ENCODE measurements at regions not wholly inside any gene's neighbourhood (a gene's known extent, or its start where the extent isn't known, plus 50 kb on each side); places are given as distances from the start of the nearest gene placed in this dataset.

DNA sequence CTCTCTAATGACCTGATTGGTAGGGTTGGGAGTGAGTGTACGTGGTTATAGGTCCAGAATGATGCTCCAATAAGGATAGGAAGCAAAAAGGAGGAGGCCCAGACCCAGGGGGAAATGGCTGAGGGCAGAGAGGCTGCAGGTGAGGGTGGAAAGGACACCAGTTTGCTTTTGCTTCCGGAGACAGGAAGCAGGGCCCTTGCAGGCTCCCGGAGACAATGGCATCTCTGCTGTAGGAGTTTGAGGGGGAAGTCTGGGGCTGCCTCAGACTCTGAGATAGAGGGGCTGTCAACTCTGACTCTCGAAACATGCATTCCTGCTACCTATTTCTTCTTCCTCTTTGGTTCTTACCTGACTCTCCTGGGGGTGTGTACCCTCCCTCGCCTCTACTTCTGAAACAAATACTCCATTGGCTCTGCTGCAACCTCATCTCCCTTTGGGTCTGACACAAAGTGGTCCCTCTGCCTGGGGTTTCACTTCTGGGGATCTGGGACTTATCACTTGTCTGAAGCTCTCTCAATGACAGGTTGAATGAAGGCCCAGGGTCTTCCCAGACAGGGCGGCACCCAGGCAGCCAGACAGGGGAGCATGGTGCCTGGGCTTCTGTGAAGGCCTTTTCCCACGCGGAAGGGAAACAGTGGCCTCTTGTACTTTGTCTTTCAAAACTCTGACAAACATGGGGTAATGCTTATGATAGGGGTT is 61.5 kb downstream of the CHRD start:
- H3K27ac Mint-ChIP-seq, result no peak overlapping the region

More for the DNA sequence above, 61.5 kb downstream of the CHRD start:
- Histone ChIP-seq H3K9ac (ENCODE audit: extremely low read depth, insufficient read length, low read length) (no peak overlapping the region), H2BK15ac (ENCODE audit: low read depth, low read length) (no peak overlapping the region), H3K18ac (ENCODE audit: insufficient read length, low read depth, low read length) (no peak overlapping the region), H4K5ac (ENCODE audit: insufficient read length, low read depth, low read length) (no peak overlapping the region), H2BK120ac (ENCODE audit: low read depth, low read length, poor library complexity, severe bottlenecking) (no peak overlapping the region), H3K23me2 (ENCODE audit: insufficient read length, low read depth, low read length, poor library complexity, severe bottlenecking) (no peaks in the 10 kb centered on the region), H4K20me1 (ENCODE audit: control insufficient read depth, insufficient read depth, insufficient read length) (no peaks in the 10 kb centered on the region), H3K14ac (ENCODE audit: insufficient read depth, low read length) (no peak overlapping the region), H2BK5ac (ENCODE audit: insufficient read length, low read length) (no peak overlapping the region), H2BK12ac (ENCODE audit: insufficient read length, low read depth, low read length) (no peak overlapping the region), H4K91ac (ENCODE audit: insufficient read length, low read depth, low read length) (no peak overlapping the region), H3T11ph (ENCODE audit: low read length) (no peak overlapping the region), H3K27me3 (ENCODE audit: insufficient read depth, low read length) (no peaks in the 10 kb centered on the region), H2AFZ (ENCODE audit: low read length) (no peak overlapping the region), H3K4ac (ENCODE audit: low read depth, low read length) (no peak overlapping the region), H2AK5ac (ENCODE audit: insufficient read length, low read length) (no peak overlapping the region), H4K8ac (replicated peaks; ENCODE audit: insufficient read length, low read depth, low read length) (no peak overlapping the region), H3K79me2 (ENCODE audit: insufficient read depth, low read length) (no peaks in the 10 kb centered on the region), H2BK20ac (ENCODE audit: low read depth, low read length, poor library complexity, severe bottlenecking) (no peak overlapping the region), H3K56ac (ENCODE audit: insufficient read length, low read depth, low read length) (no peak overlapping the region), H3K4me1 (ENCODE audit: insufficient read depth, low read length) (no peaks in the 10 kb centered on the region; the same call in 1 of the 2 replicates), H3K9me3 (ENCODE audit: control insufficient read depth, low read depth, low read length) (no peaks in the 10 kb centered on the region), H3K4me2 (ENCODE audit: insufficient read depth, insufficient read length, low read length) (no peak overlapping the region), H3K79me1 (ENCODE audit: insufficient read depth, low read depth, low read length, poor library complexity, severe bottlenecking) (no peaks in the 10 kb centered on the region), H3K27ac (ENCODE audit: insufficient read length, low read depth, low read length) (no peak overlapping the region), H3K23ac (ENCODE audit: insufficient read length, low read depth, low read length) (no peak overlapping the region)
- no peaks in the 10 kb centered on the region for H3K36me3 Mint-ChIP-seq (ENCODE audit: insufficient read depth in 1 of 3, low read depth in 3 of 3)
- peaks cover 0 to 6% of the 10 kb centered on the region in 2 experiments; a peak in 2 of 5 replicates for H3K9me3 Mint-ChIP-seq
- H3K4me1 Mint-ChIP-seq, result no peaks in the 10 kb centered on the region
- TF ChIP-seq, protein P1, sequence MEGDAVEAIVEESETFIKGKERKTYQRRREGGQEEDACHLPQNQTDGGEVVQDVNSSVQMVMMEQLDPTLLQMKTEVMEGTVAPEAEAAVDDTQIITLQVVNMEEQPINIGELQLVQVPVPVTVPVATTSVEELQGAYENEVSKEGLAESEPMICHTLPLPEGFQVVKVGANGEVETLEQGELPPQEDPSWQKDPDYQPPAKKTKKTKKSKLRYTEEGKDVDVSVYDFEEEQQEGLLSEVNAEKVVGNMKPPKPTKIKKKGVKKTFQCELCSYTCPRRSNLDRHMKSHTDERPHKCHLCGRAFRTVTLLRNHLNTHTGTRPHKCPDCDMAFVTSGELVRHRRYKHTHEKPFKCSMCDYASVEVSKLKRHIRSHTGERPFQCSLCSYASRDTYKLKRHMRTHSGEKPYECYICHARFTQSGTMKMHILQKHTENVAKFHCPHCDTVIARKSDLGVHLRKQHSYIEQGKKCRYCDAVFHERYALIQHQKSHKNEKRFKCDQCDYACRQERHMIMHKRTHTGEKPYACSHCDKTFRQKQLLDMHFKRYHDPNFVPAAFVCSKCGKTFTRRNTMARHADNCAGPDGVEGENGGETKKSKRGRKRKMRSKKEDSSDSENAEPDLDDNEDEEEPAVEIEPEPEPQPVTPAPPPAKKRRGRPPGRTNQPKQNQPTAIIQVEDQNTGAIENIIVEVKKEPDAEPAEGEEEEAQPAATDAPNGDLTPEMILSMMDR (conservative IDR thresholded peaks at IDR 0.05), result no peak
- WGBS (ENCODE audit: extremely low coverage, insufficient read length, low lambda C conversion rate), result no CpG with 5 or more reads among the region's 8 CpGs
- no peaks in the 10 kb centered on the region; the same call in none of the 2 replicates for H3K27me3 Mint-ChIP-seq (ENCODE audit: low read depth)
- no peak for DNase-seq
- H3K4me3 Mint-ChIP-seq, result no peak overlapping the region
